ENCODE measurements at regions not wholly inside any gene's neighbourhood (a gene's known extent, or its start where the extent isn't known, plus 50 kb on each side); places are given as distances from the start of the nearest gene placed in this dataset.

DNA sequence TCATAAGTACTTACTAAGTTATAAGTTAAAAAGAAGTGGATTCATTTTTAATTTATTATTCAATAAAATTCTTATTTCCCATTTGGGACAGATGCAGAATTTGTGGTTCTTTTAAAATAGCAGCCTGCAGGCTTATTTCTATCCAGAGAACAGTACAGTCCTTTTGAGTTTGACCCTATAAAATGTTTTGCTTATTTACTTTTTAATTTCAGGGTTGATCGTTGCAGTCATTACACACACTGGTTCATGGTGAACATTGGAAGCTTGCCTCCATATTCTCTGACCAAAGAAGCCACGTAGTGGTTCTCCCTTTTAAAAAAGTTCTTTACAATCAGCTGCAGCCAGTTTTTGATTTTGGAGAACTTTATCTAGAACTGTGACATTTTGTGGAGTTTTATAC is 122.9 kb upstream of the PDE7B start:
- no peak for TF ChIP-seq POLR2A (IDR thresholded peaks at IDR 0.05)
- TF ChIP-seq, protein P1, sequence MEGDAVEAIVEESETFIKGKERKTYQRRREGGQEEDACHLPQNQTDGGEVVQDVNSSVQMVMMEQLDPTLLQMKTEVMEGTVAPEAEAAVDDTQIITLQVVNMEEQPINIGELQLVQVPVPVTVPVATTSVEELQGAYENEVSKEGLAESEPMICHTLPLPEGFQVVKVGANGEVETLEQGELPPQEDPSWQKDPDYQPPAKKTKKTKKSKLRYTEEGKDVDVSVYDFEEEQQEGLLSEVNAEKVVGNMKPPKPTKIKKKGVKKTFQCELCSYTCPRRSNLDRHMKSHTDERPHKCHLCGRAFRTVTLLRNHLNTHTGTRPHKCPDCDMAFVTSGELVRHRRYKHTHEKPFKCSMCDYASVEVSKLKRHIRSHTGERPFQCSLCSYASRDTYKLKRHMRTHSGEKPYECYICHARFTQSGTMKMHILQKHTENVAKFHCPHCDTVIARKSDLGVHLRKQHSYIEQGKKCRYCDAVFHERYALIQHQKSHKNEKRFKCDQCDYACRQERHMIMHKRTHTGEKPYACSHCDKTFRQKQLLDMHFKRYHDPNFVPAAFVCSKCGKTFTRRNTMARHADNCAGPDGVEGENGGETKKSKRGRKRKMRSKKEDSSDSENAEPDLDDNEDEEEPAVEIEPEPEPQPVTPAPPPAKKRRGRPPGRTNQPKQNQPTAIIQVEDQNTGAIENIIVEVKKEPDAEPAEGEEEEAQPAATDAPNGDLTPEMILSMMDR (IDR thresholded peaks at IDR 0.05) = no peak

Data from heart left ventricle (tissue), 13 donors.